Activated CD4-positive, alpha-beta memory T cell treated with anti-CD3 and anti-CD28 coated beads for 36 hours (primary cell): ENCODE measurements at regions not wholly inside any gene's neighbourhood (a gene's known extent, or its start where the extent isn't known, plus 50 kb on each side); places are given as distances from the start of the nearest gene placed in this dataset.

Source experiments
- CTCF ChIA-PET: fragments of 350-600 bp; sonication (Branson Sonifier 250); formaldehyde crosslinking; loops from one replicate; lab custom pipeline; 2021; ENCODE audit warnings: antibody characterized with exemption, inconsistent platforms; lab: Charles Lee
- POLR2A ChIA-PET: fragments of 350-600 bp; sonication (Branson Sonifier 250); formaldehyde crosslinking; loops from one replicate; lab custom pipeline; 2021; ENCODE audit warnings: antibody characterized with exemption; lab: Charles Lee
- DNase-seq: peaks from one replicate; pipeline ENCODE4 v3.0.0-alpha.2; 2020
- H3K27ac Mint-ChIP-seq: one replicate; pipeline ENCODE4 v1.8.0; 2021; ENCODE audit warnings: mixed read lengths
- H3K27me3 Mint-ChIP-seq: one replicate; pipeline ENCODE4 v1.8.0; 2021; ENCODE audit warnings: mixed read lengths
- H3K36me3 Mint-ChIP-seq: one replicate; pipeline ENCODE4 v1.8.0; 2021; ENCODE audit warnings: mixed read lengths
- H3K4me1 Mint-ChIP-seq: one replicate; pipeline ENCODE4 v1.8.0; 2021; ENCODE audit warnings: low read depth, mixed read lengths
- H3K4me3 Mint-ChIP-seq: one replicate; pipeline ENCODE4 v1.8.0; 2021; ENCODE audit warnings: mild to moderate bottlenecking, mixed read lengths
- H3K9me3 Mint-ChIP-seq: one replicate; pipeline ENCODE4 v1.8.0; 2021; ENCODE audit warnings: mixed read lengths
- intact Hi-C: fragments of 100-400 bp; cut with micrococcal nuclease; formaldehyde crosslinking; loops from one replicate; pipeline ENCODE4 v1.15.1; 2023

DNA sequence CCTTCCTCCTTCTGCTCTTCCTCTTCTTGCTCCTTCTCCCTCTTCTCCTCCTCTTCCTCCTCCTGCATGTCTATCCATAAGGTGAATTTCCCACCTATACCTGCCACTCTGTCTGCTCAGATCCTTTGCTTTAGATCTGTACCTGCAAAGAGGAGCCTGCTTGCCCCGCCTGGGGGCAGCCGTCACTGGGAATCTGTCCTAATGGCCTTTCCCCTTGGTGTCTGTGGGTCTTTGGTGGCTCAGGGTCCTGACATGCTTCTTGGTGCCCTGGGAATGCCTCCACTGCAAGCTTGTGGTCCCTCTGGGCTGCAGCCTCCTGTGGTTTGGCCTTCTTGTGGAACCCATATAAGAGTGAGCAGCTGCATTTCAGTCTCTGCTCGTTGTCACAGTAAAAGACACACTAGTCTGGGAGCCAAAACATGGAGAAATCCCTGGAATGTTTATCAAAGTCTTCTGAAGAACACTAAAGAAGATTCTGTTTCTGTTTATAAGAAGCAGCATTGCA, 79.5 kb upstream of the CSF3R start:
- no peaks in the 10 kb centered on the region for H3K9me3 Mint-ChIP-seq
- H3K27me3 Mint-ChIP-seq: peaks cover 2% of the 10 kb centered on the region
- H3K27ac Mint-ChIP-seq: no peak overlapping the region
- H3K4me3 Mint-ChIP-seq: no peak overlapping the region
- intact Hi-C loops: no loop called here
- no peaks in the 10 kb centered on the region for H3K36me3 Mint-ChIP-seq
- ChIA-PET POLR2A (no interaction called here), CTCF (no interaction called here)
- H3K4me1 Mint-ChIP-seq: no peaks in the 10 kb centered on the region
- no peak for DNase-seq

DNA sequence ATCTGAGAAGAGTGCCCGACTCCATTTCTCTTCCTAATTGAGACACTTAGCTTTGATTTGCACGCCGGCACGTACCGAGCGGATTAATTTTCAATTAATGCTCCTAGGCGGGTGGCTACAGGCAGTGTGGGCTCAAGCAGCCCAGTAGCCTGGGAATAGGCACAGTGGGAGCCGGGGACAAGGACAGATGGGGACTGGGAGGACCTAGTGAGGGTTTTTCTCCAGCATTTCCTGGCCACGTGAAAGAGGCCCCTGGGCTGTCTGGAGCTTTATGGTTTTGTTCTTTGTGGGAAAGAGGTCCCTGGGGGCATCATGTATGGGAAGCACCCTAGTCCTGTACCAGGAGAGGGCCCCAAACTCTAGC, 78.6 kb upstream of the CSF3R start:
- POLR2A ChIA-PET: no interaction called here
- no peaks in the 10 kb centered on the region for H3K4me1 Mint-ChIP-seq
- H3K36me3 Mint-ChIP-seq: no peaks in the 10 kb centered on the region
- no peak for DNase-seq
- no peak overlapping the region for H3K27ac Mint-ChIP-seq
- no peaks in the 10 kb centered on the region for H3K9me3 Mint-ChIP-seq
- peaks cover 2% of the 10 kb centered on the region for H3K27me3 Mint-ChIP-seq
- H3K4me3 Mint-ChIP-seq: no peak overlapping the region
- intact Hi-C loops: no loop called here
- CTCF ChIA-PET: interaction anchor here (1.7 kb wide), 1 partner anchor 15 kb away, joined by 4 read pairs; no protein-coding TSS in a partner anchor

DNA sequence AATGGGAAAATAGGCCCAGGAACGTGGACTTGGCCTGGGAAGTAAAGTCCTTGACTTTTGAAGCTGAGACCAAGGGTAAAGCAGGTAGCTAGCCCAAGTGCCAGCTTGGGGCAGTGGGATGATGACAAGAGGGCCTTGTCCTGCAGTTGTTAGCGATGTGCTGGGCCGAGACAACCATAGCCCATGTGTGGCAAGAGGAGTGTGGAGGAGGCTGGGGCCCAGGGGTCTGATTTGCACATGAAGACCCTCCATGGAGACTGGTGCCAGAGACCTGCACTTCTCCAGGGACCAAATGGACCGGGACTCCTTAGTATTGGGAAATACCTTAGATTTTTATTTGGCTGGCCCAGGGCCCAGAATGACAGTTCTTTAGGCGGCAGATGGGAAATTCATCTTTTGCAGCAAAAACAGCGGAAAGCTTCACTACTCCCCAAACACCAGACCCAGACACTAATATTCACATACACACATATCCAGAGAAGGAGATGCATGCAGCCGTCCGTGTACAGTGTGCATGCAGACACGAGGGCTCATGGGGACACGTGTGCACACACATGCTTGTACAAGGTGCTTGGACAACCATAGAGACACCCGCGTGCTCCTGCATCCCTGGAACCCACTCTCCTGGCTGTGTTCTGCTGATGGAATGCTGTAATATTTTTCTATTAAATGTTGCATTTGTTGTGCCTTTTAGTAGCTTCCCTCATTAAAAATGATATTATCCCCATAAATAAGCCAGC, 78.1 kb upstream of the CSF3R start:
- Mint-ChIP-seq H3K4me1 (no peaks in the 10 kb centered on the region), H3K27ac (no peak overlapping the region), H3K36me3 (no peaks in the 10 kb centered on the region), H3K4me3 (no peak overlapping the region), H3K9me3 (no peaks in the 10 kb centered on the region), H3K27me3 (peaks cover 2% of the 10 kb centered on the region)
- intact Hi-C loops: no loop called here
- ChIA-PET CTCF (interaction anchor here (1.7 kb wide), 1 partner anchor 15 kb away, joined by 4 read pairs; no protein-coding TSS in a partner anchor), POLR2A (no interaction called here)
- DNase-seq: no peak

DNA sequence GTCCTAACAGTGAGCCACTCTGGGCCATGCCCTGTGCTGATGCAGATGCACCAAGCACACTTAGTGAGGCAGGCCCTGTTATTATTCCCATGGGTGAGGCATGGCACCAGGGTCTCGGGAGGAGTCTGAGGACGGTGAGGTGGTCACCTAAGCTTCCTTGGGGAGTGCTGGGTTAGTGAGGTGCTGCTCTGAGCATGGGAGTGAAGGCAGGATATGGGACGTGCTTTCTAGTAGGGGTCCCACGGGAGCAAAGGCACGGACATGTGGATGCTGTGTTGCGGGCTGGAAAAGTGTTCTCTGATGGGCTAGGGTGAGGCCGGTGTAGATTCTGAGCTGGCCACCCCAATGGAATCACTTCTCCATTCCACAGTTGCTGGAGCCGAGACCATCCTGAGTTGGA, 77.5 kb upstream of the CSF3R start:
- DNase-seq: no peak
- Mint-ChIP-seq H3K27ac (no peak overlapping the region), H3K36me3 (no peaks in the 10 kb centered on the region), H3K9me3 (no peaks in the 10 kb centered on the region), H3K4me3 (no peak overlapping the region), H3K27me3 (no peaks in the 10 kb centered on the region), H3K4me1 (no peaks in the 10 kb centered on the region)
- POLR2A ChIA-PET: no interaction called here
- CTCF ChIA-PET: interaction anchor here (1.7 kb wide), 1 partner anchor 16 kb away, joined by 4 read pairs; no protein-coding TSS in a partner anchor
- intact Hi-C loops: no loop called here

DNA sequence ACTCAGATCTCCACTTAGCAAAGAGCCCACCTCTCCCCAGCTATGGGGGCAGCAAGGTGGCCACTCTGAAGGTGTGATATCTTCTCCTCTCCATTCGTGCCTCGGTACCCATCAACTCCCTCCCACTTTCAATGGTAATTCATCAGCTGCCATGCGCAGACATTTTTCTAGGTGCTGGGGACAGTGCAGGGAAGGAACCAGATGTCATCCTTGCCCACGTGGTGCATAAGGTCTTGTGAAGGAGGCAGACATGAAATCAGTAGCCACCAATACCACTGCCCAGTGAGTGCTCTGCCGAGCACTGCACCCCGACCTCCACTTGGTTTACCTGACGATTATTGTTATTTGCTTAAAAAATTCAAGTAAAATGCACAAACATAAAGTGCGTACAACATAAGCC, 76.3 kb upstream of the CSF3R start:
- H3K4me3 Mint-ChIP-seq: no peak overlapping the region
- ChIA-PET POLR2A (no interaction called here), CTCF (no interaction called here)
- intact Hi-C loops: no loop called here
- H3K4me1 Mint-ChIP-seq: no peaks in the 10 kb centered on the region
- H3K36me3 Mint-ChIP-seq: no peaks in the 10 kb centered on the region
- no peak overlapping the region for H3K27ac Mint-ChIP-seq
- no peak for DNase-seq
- no peaks in the 10 kb centered on the region for H3K9me3 Mint-ChIP-seq
- H3K27me3 Mint-ChIP-seq: peaks cover 6% of the 10 kb centered on the region

DNA sequence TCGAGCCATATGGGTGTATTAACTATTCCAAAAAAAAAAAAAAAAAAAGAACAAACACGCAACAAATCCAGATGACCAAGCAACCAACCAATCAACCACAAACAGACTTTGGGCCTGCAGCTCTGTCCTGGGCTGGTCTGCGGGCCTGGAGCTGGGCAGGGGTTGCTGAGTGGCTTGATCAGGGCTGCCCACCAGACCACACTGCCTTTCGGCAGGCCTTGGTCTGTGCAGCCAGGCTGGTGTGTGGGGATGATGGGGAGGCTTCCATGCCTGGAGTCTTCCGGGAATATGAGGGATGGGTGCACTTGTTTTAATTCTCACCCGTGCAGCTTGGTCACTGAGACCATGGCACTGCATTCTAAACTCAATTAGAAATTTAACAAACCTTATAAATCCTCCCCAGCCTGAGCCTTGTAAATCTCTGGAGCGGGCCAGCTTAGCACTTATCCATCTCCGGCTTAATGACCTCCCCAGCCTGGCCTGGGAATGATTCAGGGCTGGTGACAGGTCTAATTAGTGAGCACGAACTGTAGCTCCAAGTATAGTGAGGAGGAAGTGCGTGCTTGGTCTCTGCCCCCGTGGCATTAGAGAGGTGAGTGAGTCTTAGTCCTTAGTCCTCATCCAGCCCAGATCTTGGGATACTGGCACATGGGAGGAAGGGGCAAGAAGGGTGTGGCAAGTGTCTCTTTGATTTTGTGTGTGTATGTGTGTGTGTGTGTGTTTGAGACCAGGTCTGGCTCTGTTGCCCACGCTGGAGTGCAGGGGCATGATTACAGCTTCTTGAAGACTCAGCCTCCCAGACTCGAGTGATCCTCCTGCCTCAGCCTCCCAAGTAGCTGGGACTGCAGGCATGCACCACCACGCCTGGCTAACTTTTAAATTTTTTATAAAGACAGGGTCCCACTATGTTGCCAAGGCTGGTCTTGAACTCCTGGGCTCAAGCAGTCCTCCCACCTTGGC, 74.6 kb upstream of the CSF3R start:
- intact Hi-C loops: no loop called here

DNA sequence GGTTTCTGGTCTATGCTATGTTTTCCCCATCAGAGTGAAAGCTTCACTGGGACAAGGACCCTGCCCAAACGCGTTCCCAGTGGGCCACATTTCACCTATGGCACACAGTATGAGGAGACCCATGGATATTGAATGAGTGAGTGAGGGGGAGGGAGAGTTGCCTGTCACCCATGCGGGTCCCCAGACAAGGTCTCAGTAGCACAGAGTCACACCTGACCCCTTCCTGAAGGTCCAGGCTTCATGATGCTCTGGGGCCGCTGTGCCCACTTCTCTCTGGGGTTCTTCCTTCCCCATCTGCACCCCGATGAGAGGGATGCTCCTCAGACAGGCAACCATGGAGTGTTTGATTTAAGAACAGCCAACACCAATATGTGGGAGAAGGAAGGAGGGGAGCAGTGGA, 72.3 kb upstream of the CSF3R start:
- H3K4me3 Mint-ChIP-seq: no peak overlapping the region
- POLR2A ChIA-PET: no interaction called here
- intact Hi-C loops: no loop called here

More for the DNA sequence above, 74.6 kb upstream of the CSF3R start:
- Mint-ChIP-seq H3K4me1 (no peaks in the 10 kb centered on the region), H3K4me3 (no peak overlapping the region), H3K36me3 (no peaks in the 10 kb centered on the region), H3K27ac (no peak overlapping the region), H3K27me3 (peaks cover 22% of the 10 kb centered on the region), H3K9me3 (no peaks in the 10 kb centered on the region)
- CTCF ChIA-PET: interaction anchor here (0.6 to 3.3 kb wide), 3 partner anchors 10 to 52 kb away, joined by 3 to 20 read pairs (median 3); no protein-coding TSS in a partner anchor
- DNase-seq: no peak
- POLR2A ChIA-PET: interaction anchor here (0.6 kb wide), 1 partner anchor 133 kb away, joined by 3 read pairs; no protein-coding TSS in a partner anchor

DNA sequence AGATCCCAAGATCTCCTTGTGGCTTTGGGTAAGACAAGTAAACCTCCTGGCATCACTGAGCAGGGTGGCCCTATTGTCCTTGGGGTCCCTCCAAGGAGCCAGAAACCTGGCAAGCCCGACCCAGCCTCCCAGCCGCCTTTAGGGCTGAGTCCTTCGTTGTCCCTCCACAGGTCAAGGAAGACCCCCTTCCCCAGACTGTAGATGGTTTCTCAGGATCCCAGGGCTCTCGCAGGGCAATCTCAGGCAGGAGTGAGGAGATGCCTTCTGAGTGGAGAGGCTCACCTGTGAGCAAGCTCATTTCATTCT, 71.6 kb upstream of the CSF3R start:
- H3K9me3 Mint-ChIP-seq: no peaks in the 10 kb centered on the region
- no peaks in the 10 kb centered on the region for H3K36me3 Mint-ChIP-seq
- DNase-seq: peak; percentile 7
- peaks cover 30% of the 10 kb centered on the region for H3K27me3 Mint-ChIP-seq
- intact Hi-C loops: no loop called here
- no peak overlapping the region for H3K27ac Mint-ChIP-seq
- H3K4me1 Mint-ChIP-seq: no peaks in the 10 kb centered on the region
- ChIA-PET POLR2A (interaction anchor here (0.6 kb wide), 1 partner anchor 692 kb away, joined by 3 read pairs; no protein-coding TSS in a partner anchor), CTCF (interaction anchor here (1.2 to 3.3 kb wide), 3 partner anchors 22 to 53 kb away, joined by 3 to 20 read pairs (median 8); no protein-coding TSS in a partner anchor)
- no peak overlapping the region for H3K4me3 Mint-ChIP-seq

More for the DNA sequence above, 72.3 kb upstream of the CSF3R start:
- no peaks in the 10 kb centered on the region for H3K36me3 Mint-ChIP-seq
- H3K27me3 Mint-ChIP-seq: peaks cover 30% of the 10 kb centered on the region
- no peak for DNase-seq
- no peaks in the 10 kb centered on the region for H3K4me1 Mint-ChIP-seq
- H3K27ac Mint-ChIP-seq: no peak overlapping the region
- CTCF ChIA-PET: interaction anchor here (1.2 to 3.3 kb wide), 3 partner anchors 21 to 52 kb away, joined by 3 to 20 read pairs (median 8); no protein-coding TSS in a partner anchor
- H3K9me3 Mint-ChIP-seq: no peaks in the 10 kb centered on the region

DNA sequence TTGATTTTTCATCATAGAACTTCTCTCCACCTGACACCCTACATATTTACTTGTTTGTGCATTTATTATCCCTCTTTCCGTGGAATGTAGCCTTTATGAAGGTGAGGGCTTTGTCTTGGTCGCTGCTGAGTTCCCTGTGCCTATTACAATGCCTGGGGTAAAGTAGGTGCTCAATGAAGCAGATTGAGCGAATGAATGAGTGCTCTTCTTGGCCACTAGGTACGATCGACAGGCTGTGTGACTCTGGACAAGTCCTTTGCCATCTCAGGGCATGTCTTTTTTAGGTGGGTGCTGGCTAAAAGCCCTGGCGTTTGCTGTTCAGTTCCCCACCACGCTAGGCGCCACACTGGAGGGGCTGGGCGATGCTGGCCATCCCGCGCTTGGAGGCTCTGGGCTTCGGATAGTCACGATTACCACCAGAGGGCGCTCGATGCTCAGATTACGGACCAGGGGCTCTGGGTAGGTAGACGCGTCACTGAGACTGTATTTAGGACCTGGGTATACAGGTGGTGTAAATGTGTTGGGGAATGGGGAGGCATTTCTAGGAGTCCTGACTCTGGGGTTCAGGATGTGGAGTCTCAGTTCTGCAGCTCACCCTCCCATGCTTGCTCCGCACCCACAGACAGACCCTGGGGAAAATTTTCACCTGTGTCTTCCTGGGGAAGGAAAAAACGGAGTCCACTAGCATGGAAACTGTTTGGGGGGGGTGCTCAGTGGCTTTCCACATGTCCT, 71.0 kb upstream of the CSF3R start:
- ChIA-PET POLR2A (interaction anchor here (0.6 kb wide), 1 partner anchor 692 kb away, joined by 3 read pairs; no protein-coding TSS in a partner anchor), CTCF (interaction anchor here (1.0 to 3.3 kb wide), 8 partner anchors 9 to 770 kb away, joined by 3 to 20 read pairs (median 4); no protein-coding TSS in a partner anchor)
- Mint-ChIP-seq H3K4me1 (no peaks in the 10 kb centered on the region), H3K27me3 (peaks cover 30% of the 10 kb centered on the region), H3K36me3 (no peaks in the 10 kb centered on the region), H3K27ac (no peak overlapping the region), H3K9me3 (no peaks in the 10 kb centered on the region), H3K4me3 (no peak overlapping the region)
- intact Hi-C loops: no loop called here
- DNase-seq: peak; percentile 82

DNA sequence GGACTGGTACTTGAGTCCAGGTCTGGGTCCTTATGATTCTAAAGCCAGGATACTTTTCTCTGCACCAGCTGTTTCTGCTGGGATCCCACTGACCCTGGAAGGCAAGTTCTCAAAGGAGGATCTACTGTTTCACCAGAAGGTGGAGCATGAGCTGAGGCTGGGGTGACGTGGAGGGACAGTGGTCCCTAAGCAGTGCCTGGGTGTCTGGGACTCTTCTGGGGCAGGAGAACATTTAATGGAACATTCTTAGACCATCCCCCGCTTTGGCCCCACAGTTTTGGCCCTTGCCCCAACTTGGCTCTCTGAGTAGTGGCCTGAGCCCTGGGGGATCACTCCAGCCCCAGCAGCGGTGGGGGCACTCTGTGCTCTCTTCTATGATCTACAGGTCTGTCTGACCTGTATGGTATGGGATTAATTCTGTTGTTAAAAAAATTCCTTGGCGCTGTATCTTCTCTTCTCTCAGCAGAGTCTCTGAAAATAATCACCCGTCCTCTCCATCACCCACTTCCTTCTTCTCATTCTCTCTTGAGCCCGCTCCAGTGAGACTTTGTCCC, 60.3 kb upstream of the CSF3R start:
- no peak for DNase-seq
- Mint-ChIP-seq H3K4me3 (no peak overlapping the region), H3K4me1 (no peaks in the 10 kb centered on the region), H3K9me3 (no peaks in the 10 kb centered on the region), H3K36me3 (no peaks in the 10 kb centered on the region), H3K27me3 (peaks cover 21% of the 10 kb centered on the region), H3K27ac (no peak overlapping the region)
- intact Hi-C loops: no loop called here
- POLR2A ChIA-PET: no interaction called here
- CTCF ChIA-PET: interaction anchor here (1.3 to 1.5 kb wide), 3 partner anchors 26 to 779 kb away, joined by 3 to 8 read pairs (median 3); no protein-coding TSS in a partner anchor
